IPS-NIHi7 (cell line): ENCODE measurements at regions not wholly inside any gene's neighbourhood (a gene's known extent, or its start where the extent isn't known, plus 50 kb on each side); places are given as distances from the start of the nearest gene placed in this dataset.
"Not testable (repeated sequence)": the region's sequence is repeated elsewhere in the genome, so short reads cannot be mapped to it uniquely, and the experiment has no call there.

Source experiments
- DNase-seq: peaks from one replicate; pipeline ENCODE4 v3.0.0; 2012; ENCODE audit warnings: mixed read lengths; ENCODE audit errors: extremely low spot score

DNA sequence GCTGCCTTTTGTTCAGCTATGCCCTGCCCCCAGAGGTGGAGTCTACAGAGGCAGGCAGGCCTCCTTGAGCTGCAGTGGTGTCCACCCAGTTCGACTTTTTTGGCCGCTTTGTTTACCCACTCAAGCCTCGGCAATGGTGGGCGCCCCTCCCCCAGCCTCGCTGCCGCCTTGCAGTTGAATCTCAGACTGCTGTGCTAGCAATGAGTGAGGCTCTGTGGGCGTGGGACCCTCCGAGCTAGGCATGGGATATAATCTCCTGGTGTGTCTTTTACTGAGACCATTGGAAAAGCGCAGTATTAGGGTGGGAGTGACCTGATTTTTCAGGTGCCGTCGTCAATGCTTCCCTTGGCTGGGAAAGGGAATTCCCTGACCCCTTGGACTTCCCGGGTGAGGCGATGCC is 279.3 kb downstream of the PTH2R start:
- DNase-seq: not testable (repeated sequence)

GRCh38 chr2:208686665-208687064 is 280.1 kb downstream of the PTH2R start:
- no peak for DNase-seq

DNA sequence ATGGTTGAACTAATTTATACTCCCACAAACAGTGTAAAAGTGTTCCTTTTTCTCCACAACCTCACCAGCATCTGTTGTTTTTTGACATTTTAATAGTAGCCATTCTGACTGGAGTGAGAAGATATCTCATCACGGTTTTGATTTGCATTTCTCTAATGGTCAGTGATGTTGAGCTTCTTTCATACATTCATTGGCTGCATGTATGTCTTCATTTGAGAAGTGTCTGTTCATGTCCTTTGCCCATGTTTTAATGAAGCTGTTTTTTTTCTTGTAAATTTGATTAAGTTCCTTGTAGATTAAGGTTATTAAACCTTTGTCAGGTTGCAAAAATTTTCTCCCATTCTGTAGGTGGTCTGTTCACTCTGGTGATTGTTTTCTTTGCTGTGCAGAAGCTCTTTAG is 281.1 kb downstream of the PTH2R start:
- DNase-seq: not testable (repeated sequence)

GRCh38 chr2:208698114-208698513 is 291.5 kb downstream of the PTH2R start:
- DNase-seq: peak; percentile 25

DNA sequence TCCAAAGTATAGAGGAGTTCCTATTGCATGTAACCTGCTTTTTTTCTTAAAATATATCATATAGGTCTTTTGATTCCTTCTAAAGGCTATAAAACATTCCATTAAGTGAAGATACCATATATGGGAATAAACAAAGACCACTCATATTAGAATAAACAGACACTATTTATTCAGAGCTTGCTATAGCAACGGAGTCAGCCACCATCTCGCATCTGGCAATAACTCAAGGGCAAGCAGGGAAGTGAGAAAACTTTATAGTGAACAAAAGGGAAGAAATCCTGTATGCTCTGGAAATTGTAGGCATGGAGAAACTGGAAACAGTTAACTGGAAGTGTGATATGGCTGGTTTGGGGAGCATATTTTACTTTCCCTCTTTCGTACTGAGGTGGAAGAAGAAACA is 301.9 kb downstream of the PTH2R start:
- DNase-seq: no peak

GRCh38 chr2:208711598-208711997 is 305.0 kb downstream of the PTH2R start:
- no peak for DNase-seq

DNA sequence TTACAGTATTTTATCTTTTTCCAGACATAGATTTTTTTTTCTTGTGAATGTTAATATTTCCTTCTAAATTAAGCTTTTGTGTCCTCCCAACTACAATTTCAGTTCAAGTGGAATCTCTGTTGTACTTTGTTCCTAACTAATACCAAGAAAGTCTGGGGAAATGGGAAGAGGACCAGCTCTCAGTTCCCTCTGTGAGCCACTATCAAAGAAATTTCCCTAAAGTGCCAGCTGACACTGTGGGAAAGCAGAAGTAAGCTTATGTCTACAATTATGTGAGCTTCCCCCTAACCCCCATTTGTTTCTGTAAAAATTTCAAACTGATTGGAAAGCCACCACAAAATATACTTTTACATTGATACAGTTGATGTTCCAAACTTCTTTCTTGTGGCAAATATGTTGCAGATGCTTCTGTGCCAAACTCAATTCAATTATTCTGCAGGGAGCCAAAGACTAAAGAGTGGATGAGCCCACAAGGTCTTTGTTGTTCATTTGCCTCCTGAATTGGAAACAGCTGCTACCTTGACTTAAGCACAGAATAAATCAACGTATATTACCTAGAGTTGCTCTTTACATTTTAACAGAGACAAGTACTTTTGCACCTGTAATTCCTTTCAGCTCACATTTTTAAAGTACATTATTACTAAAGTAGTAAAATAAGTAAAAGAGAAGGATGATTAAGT is 306.6 kb downstream of the PTH2R start:
- no peak for DNase-seq

- DNase-seq: no peak
Measured at GRCh38 chr2:208718828-208719227, 312.2 kb downstream of the PTH2R start.

DNA sequence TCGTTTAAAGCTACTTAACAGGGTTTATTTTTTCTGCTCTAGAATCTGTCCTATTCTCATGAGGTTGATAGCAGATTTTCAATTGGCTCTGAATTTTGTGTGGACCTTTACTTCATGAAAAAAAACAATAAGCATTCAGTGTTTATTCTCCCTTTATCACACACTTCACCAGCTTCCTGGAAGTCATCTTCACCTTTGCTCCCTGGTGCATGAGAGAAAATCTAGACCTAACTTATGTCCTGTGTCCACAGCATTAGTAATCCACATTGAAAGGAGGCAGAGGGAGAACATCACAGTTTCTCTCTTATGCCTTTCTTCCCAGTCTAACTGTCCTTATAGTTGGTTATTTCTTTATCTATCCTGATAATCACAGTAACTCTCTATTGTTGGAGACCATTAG is 316.1 kb downstream of the PTH2R start:
- no peak for DNase-seq

DNA sequence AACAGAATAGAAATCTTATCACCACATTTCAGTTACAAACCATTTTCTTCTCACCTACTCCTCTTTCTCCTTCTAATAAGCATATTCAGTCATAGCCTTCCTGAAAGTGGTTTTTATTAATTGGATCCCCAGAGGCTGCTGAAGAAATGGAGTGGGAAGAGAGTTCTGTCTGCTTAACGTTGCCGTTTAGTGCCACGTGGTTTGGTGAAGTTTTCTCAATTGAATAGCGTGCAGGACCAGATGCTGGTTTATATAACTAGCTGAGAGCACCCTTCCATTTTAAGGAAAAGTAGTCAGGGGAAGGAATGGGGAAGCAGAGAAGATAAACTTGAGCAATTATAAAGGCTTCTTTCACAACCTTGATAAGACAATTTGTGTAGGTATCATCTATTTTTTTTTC is 318.7 kb downstream of the PTH2R start:
- no peak for DNase-seq

- no peak for DNase-seq
Measured at GRCh38 chr2:208726242-208726641, 319.6 kb downstream of the PTH2R start.

DNA sequence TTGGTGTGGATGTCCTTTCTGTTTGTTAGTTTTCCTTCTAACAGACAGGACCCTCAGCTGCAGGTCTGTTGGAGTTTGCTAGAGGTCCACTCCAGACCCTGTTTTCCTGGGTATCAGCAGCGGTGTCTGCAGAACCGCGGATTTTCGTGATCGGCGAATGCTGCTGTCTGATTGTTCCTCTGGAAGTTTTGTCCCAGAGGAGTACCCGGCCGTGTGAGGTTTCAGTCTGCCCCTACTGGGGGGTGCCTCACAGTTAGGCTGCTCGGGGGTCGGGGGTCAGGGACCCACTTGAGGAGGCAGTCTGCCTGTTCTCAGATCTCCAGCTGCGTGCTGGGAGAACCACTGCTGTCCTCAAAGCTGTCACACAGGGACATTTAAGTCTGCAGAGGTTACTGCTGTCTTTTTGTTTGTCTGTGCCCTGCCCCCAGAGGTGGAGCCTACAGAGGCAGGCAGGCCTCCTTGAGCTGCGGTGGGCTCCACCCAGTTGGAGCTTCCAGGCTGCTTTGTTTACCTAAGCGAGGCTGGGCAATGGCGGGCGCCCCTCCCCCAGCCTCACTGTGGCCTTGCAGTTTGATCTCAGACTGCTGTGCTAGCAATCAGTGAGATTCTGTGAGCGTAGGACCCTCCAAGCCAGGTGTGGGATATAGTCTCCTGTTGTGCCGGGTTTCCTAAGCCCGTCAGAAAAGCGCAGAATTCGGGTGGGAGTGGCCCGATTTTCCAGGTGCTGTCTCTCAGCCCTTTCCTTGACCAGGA is 345.2 kb downstream of the PTH2R start:
- DNase-seq: not testable (repeated sequence)

DNA sequence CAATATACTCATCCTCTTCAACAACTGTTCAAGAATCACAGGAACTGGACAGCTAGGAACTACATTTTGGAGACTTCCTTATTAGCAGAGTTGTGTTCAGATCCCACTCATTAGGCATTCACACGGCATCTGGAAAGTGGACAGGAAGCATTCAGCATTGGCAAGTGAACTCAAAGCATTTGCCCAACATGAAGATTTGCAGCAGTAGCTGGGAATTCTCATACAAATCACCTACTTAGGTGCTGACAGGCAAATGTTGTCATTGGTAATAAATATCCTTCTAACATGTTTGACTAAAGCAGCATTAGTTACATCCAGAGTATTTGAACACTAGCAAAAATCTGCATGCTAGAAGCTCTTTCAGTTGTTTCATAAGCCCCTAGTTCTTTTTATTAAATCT is 350.8 kb downstream of the PTH2R start:
- no peak for DNase-seq

DNA sequence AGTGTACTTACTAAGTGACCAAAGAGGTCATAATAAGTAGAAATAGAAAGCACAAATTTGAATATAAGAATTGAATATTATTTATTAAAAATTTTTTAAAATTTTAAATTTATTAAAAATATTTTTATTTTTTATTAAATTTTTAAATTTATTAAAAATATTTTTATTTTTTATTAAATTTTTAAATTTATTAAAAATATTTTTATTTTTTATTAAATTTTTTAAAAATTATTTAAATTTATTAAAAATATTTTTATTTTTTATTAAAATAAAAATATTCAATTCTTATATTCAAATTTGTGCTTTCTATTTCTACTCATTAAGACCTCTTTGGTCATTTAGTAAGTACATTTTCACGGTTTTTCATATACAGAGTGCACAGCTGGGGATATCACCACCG is 366.5 kb downstream of the PTH2R start:
- not testable (repeated sequence) for DNase-seq

DNA sequence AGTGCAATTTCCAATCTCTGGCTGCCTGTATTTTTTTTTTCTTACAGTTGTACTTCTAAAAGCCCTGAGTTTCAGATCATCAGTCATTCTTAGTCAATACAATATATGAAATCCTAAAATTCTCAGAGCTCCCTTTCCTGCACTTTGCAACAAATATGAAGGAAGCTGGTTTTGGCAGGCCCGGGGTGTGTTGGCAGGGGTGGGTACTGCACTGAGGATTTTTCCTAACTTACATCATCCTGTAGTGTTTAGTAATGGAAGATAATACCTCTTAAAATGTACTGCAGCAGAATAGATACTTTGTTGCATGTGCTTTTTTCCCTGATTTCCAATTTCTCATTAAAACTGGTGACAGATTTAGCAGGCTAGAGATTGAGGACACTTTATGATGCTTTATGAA is 374.6 kb downstream of the PTH2R start:
- DNase-seq: no peak

DNA sequence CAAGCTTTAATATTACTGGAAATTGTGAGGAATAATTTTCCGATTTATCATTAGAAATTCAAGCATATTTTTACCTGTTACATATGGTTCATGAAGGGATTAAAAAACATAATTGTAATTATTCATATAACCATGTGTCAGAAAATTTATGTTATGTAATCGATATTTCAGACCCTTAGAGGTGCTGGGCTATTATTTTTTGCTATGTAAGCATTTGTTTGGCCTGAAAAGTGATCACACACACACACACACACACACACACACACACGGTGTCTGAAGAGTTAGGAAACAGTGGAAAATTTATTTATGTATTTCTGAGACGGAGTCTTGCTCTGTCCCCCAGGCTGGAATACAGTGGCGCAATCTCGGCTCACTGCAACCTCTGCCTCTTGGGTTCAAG is 375.5 kb downstream of the PTH2R start:
- DNase-seq: no peak

DNA sequence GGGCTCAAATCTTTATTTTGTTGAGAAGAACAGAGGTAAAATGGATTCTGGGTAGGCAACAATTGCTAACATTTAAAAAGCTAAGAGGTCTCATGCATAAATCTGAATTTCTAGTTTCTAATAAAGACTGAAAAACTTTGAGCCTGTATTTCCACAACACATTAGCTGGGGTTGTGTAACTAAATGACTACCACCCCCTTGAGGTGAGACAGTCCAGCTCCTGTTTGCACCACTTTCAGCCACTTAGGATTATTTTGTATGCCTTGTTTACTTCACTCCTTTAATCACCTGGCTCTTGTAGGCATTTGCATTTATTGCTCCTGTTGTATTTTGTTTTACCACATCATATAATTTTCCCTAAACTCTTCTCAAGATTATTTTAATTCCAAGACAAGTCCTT is 376.6 kb downstream of the PTH2R start:
- DNase-seq: peak; percentile 17

DNA sequence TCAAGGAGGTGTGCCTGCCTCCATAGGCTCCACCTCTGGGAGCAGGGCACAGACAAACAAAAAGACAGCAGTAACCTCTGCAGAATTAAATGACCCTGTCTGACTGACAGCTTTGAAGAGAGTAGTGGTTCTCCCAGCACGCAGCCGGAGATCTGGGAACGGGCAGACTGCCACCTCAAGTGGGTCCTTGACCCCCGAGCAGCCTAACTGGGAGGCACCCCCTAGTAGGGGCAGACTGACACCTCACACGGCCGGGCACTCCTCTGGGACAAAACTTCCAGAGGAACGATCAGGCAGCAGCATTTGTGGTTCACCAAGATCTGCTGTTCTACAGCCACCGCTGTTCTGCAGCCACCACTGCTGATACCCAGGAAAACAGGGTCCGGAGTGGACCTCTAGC is 378.2 kb downstream of the PTH2R start:
- DNase-seq: not testable (repeated sequence)

GRCh38 chr2:208791257-208791656 is 384.7 kb downstream of the PTH2R start:
- no peak for DNase-seq

GRCh38 chr2:208792766-208793165 is 386.2 kb downstream of the PTH2R start:
- no peak for DNase-seq

GRCh38 chr2:208793434-208793833 is 386.8 kb downstream of the PTH2R start:
- no peak for DNase-seq

DNA sequence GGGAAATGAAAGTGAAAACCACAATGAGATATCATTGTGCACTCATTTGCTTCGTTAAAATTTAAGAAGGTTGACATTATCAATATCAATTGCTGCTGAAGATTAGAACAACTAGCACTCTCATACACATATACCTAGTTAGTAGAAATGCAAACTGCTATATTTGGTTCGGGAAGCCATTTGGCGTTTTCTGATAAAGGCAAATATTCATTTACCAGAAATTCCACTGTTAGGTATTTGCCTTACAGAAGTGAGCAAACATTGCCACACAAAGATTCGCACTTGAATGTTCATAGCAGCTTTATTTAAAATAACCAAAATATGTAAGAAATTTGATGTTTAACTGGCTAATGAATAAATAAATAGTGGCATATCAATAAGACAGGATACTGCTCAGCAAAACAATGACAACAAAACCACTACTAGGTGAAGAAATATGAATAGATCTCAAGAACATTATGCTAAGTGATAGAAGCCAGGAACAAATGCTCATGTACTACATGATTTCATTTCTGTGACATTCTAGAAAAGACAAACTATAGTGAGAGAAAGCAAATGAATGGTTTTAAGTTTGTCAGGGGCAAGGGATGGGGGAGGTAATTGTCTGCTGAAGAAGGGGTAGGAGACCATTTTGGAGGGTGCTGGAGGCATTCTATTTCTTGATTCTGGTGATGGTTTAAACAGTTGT is 387.8 kb downstream of the PTH2R start:
- no peak for DNase-seq

DNA sequence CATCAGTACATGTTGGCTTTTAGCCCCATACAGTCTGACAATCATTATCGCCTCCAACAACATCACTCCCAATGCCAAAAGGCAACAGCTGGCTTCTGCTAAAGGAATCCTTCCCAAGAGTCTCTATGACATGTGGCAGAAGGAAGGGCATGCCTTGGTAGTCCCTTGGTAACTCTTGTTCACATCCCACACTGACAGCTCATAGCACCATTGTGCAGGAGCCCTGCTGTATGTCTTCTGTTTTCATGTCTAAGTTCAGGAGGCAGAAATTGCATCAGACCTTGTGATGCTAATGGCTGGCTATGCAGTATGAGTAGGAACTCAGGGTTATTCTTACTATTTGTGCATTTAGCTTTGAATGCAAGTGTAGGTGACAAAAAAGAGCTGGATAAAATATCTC is 392.1 kb downstream of the PTH2R start:
- DNase-seq: no peak
